Neural progenitor cell (in vitro differentiated cells): ENCODE measurements at regions not wholly inside any gene's neighbourhood (a gene's known extent, or its start where the extent isn't known, plus 50 kb on each side); places are given as distances from the start of the nearest gene placed in this dataset.
"Not testable (repeated sequence)": the region's sequence is repeated elsewhere in the genome, so short reads cannot be mapped to it uniquely, and the experiment has no call there.

Experiments used
- CTCF ChIP-seq: fragments of 200-600 bp; sonication (generic); IDR thresholded peaks from 2 replicates; pipeline ENCODE4 v1.5.1; 2017; ENCODE audit warnings: antibody characterized with exemption, mild to moderate bottlenecking
- EZH2phosphoT487 ChIP-seq: fragments of 200-600 bp; sonication (generic); IDR thresholded peaks from 2 replicates; pipeline ENCODE4 v1.6.1; 2017; ENCODE audit warnings: antibody characterized with exemption

DNA sequence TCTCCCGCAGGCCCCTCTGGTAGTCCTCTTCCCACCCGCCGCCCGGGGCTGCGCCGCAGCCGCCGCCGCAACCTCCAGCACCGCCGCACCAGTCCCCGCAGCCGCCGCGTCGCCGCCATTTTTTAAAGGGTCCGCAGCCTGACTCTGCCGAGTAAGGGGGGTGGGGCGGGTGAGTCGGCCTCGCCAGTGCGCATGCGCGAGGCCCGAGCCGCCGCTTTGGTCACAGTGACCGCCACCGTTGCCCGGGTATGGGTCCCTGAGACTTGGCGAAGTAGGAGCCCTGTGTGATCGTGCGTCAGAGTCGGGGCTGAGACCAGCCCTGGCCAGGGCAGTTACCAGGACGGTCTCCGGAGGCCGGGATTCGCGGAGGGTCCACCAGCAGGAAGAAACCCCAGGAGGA lies 169.6 kb upstream of the ZNG1F start:
- not testable (repeated sequence) for TF ChIP-seq CTCF, EZH2phosphoT487
